NAMALWA (cell line): ENCODE measurements at regions not wholly inside any gene's neighbourhood (a gene's known extent, or its start where the extent isn't known, plus 50 kb on each side); places are given as distances from the start of the nearest gene placed in this dataset.

Experiments
- DNase-seq: peaks from one replicate; pipeline ENCODE4 v3.0.0-alpha.2; 2015; ENCODE audit warnings: low spot score

DNA sequence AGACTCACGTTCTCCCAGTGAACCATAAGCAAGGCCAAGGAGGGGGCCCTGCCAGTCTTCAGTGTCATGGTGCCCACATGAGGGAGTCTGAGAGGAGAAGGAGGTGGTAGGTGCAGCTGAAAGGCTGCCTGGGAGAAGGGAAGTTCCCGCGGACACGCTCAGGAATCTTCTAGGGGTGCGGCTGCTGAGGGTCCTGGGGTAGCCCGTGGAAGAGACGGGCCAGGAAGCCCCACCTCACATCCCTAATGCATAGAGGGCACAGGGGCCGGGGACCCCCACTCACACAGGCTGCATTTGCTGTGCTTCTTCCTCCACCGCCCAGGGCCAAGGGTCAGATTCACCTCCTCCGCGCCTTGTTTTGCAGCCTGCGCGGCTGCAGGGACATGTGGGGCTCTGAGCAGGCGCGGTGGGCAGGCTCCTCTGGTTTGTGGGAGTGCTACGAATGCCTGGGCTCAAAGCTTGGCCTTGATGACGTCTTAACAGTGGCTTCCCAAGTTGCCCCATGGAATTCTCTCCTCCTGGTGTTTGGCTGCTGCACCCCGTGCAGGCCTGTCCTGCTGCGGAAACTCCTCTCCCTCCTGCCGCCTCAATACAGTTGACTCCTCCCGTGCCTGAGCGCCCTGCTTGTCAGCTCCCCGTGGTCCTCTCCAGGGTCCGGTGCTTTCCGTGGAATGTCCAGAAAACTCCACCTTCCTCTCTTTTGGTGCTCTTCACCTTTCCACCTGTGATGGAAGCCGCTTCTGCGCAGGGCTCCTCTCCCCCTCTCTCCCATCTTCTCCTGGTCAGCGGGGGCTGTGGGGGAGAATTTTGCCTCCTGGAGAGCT is 95.7 kb downstream of the VAPA start:
- DNase-seq, result no peak

DNA sequence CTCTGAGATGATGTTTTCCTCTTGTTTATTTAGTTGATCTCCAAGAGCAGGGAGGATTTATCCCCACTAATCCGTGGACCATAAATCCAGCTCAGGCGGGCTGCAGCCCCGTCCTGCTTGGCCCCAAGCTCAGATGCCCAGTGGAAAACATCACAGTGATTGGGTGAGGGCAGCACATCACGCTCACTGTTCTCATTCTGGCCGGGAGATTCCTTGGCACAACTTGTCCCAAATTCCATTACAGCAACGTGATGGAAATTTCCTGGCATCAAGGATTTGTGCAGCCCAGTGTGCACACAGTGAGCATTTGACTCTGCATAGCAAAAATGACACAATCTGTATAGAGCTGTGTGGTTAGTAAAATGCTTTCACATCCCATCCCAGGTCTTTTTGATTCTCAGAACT is 96.8 kb downstream of the VAPA start:
- DNase-seq, result no peak

DNA sequence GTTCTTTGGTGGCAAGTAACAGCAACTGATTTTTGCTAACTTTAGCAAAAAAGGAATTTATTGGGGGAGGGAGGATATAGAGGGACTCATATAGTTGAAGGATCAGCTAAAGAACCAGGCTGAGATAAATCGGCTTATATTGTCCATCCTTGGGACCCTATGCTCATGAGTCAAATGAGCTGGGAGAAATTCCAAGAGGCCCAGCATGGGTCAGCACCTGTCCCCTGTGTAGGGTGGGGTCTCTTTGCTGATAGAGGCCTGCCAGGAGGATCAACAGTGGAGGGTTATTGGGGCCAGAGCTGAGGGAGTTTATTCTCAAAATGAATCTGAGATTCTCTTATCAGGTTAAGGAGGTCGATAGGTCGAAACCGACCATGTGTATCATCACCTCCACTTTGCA is 97.2 kb downstream of the VAPA start:
- no peak for DNase-seq

DNA sequence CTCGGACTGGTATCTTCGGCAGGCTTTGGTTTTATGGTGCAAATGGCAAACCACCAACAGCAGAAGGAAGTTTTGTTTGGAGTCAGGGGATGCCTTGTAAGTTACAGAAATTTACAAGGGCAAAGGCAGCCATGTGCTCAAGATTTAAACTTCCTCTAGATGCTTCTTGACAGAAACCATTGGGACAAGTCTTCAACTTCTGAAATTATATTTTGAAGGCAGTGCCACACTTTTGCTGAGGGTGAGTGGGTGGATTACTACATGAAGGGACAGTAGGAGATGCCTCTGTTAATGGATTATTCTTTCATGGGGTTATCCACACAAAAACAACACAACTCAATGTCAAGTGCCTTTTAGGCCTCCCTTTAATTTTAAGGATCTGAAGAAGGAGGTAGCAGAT is 97.9 kb downstream of the VAPA start:
- no peak for DNase-seq

DNA sequence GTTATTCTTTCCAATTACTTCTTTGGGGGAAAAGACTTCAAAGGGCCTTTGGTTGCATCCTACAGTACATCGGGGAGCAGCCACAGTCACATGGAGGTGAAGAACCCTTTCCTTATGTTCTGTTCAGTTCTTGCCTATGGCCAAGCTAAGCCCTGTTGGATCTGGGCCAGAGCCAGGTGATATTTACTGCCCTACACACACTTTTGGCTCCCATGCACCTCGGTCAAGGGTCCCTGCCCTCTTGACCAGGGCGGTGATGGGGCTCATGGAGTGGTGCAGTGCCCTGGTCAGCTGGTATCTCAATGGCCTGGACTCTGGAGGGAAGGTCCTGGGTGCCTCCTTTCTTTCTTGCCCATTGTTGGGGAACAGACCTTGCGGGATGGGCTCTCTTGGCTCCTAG is 98.7 kb downstream of the VAPA start:
- DNase-seq, result no peak

DNA sequence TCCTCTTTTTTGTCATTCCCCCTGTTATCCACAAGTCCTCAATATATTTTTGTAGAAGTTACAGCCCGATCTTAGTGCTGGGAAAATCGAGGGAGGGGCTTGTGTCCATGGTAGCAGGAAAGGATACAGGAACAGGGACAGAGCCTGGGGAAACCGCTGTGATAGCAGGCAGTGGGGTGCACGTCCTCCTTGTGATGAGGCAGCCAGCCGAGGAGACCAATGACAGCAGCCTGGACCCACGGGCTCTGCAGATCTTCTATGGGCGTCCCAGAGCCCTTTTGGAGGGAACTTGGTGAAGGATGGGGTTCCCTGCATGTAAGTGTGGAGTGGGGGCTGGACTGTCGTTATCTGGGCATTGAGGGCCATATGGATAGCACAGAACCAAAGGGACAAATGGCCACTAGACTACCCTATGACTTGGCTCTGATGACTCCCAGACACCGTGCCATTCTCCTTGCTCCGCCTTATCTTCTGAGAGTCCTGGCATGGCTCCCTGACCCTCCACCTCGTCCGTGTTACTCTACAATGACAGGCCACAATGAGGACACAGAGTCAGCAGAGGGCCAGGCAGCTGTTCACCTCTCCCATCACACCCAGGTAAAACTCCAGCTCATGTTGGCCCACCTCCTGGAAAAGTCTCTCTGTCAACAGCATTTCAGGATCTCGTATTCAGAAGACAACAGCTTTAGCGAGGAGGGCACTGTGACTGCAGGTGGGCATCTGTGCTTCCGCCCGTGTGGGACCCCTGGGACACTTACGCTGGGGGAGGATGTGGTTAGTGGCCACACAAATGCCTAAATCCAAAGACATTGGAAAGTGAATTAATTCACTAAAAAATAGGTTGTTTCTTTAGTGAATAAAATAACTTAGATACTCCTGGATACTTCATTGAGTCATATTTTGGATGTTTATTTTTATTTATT is 100.1 kb downstream of the VAPA start:
- no peak for DNase-seq

DNA sequence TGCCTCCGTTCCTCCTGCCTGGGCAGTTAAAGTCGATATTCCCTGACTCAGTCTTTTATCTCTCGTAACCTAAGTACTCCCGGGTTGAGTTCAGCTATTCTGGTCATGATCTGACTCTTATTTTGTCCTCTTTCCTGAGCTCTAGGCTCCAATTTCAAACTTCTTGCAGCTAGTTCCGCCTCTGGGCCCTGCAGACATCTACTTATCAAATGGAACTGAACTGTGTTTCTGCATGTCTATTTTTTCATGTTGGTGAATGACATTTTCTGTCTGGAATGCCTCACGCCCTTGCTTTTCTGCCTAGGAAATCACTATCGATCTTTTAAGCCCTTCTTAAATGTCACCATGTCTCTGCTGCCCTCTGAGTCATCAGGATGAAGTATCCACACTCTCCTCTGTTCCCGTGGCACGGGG is 101.5 kb downstream of the VAPA start:
- DNase-seq, result no peak

DNA sequence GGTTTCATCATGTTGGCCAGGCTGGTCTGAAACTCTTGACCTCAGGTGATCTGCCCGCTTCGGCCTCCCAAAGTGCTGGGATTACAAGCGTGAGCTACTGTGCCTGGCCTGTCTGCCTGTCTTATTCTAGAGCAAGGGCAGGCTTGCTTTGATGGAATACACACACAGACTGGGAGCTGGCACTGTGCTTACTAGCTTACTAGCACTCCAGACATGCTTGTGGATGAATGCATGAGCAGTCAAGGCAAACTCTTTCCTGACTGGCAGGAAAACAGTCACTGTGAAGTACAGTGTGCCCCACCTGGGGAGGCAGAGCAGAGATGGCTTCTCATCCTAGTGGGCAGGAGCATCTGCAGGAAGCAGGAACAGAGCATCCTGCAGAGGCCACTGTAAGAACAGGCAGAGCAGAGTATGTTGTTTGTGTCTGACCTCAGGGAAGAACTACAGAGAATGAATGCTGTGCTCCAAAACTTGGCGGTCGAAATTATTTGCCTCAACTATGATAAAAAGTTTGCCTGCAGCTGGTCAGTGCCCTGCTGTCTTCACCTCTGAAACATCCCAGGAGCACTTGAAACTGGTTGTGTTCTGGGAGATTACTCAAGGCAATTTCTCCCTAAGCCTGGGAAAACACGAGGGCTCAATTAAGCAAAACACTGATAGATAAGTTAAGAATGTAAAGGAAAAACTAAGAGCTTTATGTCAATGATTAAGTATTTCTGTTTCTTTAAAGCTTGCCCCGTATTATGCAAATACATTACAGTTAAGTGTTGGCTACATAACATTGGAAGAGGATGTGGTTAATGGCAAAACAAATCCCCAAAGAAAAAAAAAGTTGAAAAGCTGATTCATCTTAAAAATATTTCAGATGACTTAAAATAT is 102.4 kb downstream of the VAPA start:
- peak; percentile 9 for DNase-seq

DNA sequence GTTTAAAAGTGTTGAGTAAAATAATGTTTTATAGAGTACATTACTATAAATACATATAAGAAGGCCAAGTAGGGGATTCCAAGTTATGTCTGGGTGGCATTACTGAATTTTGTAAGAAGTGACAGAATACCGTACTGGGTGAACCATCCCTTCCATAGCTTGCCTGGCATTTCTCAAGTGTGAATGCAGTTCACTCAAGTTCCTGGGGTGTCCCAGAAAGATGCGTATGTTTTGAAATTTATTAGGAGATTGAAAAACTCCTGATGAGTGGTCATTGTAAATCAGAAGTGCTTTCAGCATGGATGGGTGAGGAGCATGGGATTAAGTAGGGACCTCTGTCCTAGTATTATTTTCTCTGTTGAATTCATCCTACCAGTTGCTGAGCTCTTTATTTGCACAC is 103.2 kb downstream of the VAPA start:
- no peak for DNase-seq

DNA sequence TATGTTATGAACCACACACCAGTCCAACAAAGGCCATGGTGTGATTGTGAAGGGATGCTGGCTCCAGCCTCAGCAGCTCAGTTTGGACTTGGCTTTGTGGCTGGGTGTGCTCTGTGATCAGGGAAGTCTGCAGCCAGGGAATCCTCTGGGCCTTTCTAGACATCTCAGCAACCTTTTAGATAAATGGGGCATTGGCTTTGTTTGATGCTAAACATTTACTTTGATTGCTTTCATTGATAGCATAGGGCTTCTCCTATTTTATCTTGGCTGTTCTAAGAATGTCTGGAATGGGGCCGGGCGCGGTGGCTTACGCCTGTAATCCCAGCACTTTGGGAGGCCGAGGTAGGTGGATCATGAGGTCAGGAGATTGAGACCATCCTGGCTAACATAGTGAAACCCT is 104.5 kb downstream of the VAPA start:
- DNase-seq, result no peak

DNA sequence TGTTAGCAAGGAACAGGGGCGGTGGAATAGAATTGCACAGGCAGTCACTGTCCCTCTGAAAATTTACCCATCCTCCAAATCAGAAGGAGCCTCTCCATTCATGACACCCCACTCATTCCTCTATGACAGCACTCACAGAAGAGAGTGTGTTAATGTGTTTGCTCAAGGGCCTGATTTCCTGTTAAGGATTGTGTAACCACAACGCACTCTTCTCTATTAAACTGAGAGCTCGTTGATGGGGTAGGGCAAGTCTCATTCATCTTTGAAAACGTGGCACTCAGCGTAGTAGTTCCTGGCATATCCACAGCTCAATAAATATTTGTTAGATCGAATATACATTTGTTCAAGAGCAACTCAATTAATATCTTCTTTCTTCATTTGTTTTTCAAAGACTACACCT is 106.4 kb downstream of the VAPA start:
- no peak for DNase-seq

DNA sequence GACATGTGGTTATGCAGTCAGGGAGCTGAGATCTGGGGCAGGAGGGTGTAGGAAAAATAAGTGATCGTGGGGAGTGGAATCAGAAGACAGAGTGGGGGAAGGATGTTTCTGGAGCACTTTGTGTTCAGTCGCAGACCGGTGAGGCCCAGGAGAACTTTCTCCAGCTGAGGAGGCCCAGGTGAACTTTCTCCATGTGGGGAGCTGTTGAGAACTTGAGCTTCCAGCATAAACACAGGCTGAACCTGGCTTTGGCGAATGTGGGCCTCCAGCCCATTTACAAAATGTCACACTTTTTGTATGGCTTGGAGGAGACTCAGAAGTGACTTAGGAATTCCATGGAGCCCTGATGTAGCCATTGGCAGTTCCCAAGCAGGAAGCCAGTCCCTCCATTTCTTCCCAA is 108.5 kb downstream of the VAPA start:
- DNase-seq, result no peak

DNA sequence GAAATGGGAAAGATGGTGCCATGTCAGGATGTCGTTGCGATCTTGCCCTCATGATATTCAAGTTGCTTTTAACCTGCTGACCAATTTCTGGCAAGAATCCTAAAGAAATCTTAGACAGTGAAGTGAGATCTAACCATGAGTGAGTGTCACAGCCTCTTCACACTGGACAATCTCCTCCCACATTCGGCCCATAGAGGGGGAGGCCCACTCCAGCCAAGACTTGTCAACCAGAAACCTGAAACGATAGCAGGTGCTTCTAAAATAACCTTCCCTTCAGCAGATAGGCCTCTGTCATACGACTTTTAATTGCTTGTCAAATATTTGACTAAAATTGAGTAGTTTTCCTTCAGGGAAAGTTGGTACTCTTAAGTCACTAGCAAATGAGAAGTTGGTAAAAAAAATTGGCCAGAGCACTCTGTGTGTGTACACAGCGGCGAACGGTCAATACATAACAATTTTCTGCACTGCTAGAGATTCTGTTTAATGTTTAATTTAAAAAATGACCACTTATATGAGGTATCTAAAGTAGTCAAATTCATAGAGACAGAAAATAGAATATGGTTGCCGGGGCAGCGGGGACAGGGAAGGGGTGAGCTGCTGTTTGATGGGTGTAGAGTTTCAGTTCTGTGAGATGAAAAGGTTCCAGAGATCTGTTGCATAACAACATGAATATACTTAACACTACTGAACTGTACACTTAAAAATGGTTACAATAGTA is 110.2 kb downstream of the VAPA start:
- no peak for DNase-seq

DNA sequence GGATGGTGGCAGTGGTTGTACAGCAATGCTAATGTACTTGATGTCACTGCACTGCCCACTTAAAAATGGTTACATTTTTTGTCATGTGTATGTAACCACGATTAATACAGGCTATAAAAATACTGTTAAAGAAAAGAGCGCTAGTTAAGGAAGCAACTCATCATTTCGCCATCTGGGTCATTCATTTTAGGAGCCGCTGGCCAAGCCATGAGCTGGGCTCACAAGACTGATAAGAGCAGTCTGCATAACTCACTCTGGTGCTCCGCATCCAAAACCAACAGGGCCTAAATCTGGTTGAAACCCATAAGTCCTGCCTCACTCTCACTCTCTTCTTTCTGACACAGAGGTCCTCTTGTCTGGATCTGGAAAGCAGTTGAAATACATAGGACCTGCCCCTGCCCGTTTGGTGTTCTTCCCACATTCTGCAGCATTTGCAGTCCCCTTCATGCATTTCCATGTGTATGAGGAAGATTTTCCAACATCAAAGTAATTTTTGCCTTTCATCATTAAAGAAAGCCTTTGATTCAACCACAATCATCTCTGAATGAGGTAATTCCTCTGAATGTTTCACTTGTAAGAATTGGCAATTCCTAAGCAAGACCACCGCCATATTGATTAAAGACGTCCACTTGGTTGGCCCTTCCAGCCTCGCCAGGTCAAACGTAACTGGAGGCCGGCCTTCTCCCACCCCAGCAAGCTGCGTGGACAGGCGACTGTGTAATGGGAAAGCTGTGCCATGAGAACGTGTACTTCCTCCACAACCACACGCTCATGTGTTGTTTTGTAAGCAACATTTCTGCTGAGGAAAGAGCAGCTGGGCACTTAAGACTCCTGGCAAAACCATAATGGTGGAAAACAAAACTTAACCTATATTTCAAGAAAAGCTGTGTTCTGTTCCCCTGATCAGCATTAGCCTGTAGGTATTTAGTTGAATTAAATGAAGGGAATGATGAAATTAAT is 112.2 kb downstream of the VAPA start:
- no peak for DNase-seq

DNA sequence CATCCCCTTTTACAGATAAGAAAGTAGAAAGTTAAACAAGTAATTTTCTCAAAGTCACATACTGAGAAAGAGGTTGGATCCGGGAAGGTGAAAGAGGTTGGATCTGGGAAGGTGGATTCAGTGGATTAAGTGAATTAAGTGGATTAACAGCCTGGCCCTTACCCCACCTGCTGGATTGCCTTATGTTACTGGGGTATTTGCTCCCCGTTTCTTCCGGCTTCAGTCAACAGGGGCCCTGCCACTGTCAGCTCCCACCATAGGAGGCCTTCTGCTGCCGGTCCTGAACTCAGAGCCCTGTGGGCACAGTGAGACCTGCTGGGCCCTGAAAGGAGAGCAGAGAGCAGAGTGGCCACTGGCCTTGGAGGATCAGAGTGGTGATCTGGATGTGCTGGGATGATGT is 113.2 kb downstream of the VAPA start:
- DNase-seq, result no peak

DNA sequence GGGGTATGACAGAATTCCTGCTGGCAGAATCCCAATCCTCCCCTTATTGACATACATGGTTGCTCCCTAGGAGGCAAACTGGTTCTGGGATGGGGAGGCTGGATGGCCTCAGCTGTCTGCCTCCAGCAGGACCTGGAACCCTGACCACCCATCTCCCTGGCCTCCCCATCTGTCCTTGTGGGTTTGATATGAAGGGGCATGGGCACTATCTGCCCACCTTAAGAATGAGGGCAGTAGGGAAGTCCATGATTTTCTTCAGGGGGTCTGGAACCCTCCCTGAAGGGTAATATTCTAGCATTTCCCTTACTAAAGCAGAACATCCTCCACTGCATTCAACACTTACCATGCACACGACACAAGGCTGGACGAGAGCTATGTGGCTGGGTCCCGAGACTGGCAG is 113.6 kb downstream of the VAPA start:
- no peak for DNase-seq

DNA sequence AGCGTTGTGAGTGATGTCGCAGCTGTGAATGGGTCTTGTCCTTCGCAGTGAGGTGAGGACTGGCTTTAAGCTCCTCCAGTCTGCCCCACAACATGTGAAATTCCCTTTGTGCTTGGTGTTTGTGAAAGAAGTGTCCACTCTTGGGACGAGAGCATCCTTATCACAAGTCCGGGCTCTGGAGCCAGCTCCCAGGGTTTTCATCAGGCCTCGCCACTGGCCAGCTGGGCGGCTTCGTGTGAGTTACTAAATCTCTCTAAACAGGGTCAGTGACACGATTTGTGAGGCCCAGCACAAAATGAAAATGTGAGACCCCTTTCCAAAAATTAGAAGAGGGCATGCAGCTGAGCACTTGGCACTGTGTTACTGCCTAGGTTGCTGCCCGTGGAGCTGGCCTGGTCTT is 115.9 kb downstream of the VAPA start:
- no peak for DNase-seq

DNA sequence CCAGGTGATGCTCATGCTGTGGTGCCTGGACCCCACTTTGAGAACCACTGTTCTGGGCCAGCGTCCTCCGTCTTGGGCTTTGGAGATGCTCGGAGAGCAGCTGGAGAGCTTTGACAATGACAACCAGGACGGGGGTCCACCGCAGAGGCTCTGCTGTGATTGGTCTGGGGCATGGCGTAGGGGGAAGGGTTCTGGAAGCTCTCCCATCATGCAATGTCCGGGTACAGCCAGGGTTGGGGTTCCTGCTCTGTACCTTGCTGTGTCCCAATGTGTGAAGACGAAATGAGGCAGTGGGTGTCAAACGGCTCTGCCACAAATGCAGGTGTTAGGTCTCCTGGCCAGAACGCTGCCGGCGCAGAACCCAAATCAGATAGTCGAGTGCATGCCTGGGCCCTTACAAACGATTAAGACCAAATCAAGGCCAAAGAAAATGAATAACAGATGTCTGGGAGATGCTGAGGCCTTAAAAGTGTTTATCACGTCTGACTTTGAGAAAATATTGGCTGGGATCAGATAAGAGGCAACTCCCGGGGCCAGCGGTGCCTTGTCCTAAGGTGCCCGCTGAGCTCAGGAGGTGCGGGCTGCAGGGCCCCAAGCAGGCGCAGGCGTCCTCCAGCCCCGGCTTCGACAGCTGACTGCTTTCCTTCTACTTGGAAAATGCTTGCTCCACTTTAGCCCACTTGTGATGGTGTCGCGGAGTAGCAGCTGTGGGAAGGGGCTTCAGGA is 117.2 kb downstream of the VAPA start:
- no peak for DNase-seq

DNA sequence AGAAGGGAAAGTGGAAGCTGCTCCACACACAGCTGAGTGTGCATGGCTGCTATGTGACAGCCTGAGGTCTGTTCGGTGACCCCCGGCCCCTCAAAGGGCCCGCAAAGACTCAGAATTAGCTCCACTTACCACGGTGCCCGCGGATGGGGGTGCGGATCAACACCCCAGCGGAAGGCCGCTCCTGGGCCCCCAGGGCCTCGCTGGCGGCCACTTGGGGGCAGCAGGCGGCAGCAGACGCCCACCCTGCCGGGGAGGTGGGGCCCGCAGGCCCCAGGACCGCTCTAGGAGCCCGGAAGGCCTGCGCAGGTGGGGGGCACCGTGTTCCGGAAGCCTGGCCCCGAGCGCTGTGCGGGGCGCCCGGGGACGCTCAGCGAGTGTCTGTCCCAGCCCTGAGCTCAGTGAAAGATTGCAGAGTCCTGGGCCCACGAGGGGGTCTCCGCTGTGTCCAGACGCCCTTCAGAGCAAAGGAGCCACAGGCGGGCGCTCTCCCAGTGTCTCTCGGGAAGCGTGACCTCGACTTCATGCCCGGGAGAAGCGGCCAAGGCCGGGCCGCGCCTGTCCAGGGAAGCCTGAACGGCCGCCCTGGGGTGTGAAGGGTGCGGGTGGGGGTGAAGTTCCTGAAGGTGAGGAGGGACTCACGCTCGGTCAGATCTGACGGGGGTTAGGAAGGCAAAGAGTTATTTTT is 118.7 kb downstream of the VAPA start:
- DNase-seq, result no peak
